NCI-H526 treated with DMSO at 0.1 percent for 48 hours (cell line): ENCODE measurements at regions not wholly inside any gene's neighbourhood (a gene's known extent, or its start where the extent isn't known, plus 50 kb on each side); places are given as distances from the start of the nearest gene placed in this dataset.

Experiments
- DNase-seq: peaks from one replicate; lab custom pipeline; 2025; lab: John Stamatoyannopoulos, UW

DNA sequence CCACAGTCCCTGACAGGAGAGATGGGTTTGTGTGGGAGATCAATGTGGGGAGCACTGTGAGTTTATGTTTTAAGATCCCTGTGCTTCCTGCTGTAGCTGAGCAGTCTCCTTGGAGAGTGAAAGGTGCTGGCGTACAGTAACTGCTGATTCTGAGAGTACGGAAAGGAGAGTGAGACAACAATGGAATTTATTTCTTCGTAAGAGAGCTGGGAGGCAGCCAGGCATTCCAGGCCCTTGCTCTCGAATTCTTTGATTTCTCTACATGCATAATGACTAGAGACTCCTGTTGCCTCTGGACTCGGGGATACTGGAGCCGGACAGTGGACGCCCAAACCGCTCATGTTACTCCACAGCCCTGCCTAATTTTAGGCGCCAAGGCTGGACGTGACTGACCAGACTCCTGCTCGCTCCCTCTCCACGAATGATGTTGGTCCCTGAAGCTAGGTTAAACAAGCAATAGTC is 131.0 kb upstream of the PHACTR1 start:
- no peak for DNase-seq

- DNase-seq: no peak
These were observed 129.7 kb upstream of the PHACTR1 start for GRCh38 chr6:12586721-12587480.

DNA sequence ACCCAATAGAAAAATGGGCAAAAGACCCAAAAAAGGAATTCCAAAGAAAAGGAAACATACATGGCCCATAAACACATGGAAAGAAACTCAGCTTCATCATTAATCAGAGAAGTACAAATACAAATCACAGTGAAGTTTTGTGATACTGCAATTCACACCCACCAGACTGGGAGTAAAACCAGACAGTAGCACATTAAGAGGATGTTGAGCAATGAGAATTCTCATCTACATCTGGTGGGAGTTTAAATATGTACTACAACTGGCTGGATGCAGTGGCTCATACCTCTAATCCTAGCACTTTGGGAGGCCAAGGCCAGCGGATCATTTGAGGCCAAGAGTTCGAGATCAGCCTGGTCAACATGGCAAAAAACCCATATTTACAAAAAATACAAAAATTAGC is 125.7 kb upstream of the PHACTR1 start:
- DNase-seq: no peak

GRCh38 chr6:12592634-12593033 is 123.9 kb upstream of the PHACTR1 start:
- no peak for DNase-seq

DNA sequence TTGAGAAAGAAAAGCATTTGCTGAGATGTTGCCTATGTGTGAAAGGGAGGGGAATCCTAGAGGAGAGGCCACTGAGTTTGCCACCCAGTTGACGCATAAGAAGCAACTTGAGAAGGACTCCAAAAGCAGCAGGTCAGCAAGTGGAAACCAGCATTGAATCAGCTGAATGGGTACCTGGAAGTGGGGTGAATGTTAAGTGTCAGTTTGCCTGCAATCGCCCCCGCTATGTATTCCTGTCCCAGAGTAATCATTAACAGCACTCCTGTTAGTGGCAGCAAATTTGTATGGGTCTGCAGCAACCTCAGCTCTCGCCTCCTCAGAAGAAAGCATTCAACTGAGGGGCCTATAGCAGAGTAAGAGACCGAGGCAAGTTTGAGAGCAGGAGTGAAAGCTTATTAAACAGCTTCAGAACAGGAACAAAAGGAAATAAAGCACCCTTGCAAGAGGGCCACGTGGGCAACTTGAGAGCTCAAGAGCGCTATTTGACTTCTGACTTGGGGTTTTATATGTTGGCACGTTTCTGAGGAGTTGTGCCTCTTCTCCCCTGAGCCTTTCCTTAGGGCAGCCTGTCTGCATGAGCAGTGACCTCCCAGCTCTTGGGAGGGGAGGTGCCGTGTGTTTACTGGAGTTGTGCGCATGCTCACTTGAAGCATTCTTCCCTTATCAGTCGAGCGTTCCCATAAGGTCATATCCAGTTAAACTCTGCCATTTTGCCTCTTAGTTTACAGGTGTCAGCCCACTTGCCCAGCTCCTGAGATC is 122.6 kb upstream of the PHACTR1 start:
- DNase-seq: no peak

GRCh38 chr6:12594530-12594893 is 122.1 kb upstream of the PHACTR1 start:
- no peak for DNase-seq

DNA sequence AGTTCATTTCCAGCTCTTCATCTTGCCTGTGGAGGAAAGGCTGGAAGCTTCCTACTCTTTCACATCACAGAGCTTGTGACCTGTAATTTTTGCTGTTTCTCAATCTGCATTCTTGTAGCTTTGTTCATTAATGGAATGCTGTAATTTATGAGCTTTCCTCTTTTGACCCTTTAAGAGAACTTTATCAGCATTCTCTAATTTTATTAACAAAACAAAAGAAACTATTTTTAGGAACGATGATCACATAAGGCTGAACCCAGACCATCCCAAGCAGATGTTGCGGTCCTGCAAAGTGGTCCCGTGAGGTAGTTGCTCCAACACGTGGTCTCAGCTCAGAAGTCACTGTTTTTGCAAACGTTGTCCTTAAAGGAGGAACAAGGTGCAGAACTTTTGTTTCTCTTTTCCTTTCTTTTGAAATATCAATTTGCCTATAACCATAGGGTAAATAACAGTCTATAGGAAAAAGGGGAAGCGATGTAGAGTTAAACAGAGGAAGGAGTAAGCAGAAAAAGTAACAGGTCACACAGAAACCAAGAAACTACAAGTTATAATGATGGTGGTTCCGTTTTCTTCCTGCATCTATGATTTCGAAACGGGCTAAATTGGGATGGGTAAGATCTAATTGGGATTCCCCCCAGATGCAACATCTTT is 121.3 kb upstream of the PHACTR1 start:
- no peak for DNase-seq

GRCh38 chr6:12596731-12597130 is 119.8 kb upstream of the PHACTR1 start:
- no peak for DNase-seq

- DNase-seq: no peak
These were observed 117.6 kb upstream of the PHACTR1 start for GRCh38 chr6:12598919-12599318.

DNA sequence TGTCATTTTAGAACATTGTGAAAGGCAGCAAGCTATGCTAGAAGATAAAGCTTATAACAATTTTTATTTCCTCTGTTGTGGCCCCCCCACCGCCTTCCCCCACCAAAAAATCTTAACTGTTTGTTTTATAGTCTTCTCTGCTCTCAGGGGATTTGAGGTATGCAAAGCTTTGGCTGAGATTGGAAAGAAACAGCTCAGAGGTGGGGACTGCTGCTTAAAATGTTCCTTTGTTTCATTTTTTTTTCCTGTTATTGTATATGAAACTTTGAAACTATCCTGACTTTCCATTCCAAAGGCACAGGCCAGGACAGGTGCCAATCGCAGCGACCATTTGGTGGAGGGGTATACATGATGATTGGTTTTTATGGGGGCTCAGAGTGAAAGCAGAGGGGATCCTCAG is 114.7 kb upstream of the PHACTR1 start:
- no peak for DNase-seq

DNA sequence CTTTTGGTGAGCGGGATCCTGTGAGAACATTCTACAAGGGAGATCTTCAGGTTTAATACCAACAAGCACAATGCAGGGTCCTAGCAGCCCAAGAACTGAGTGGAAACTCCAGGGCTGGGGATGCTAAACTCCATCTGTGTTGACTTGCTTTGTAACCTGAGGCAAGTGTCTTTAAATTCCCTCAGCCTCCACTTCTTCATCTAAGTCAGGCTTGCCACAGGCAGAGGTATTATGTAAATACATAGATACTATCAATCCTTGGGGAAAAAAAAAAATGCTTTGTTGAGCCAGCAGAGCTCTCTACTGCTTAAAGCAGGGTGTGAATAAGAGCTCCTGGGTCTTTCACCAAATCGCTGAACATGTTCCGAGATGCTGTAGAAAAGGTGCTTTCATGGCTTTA is 114.2 kb upstream of the PHACTR1 start:
- DNase-seq: peak; percentile 67

DNA sequence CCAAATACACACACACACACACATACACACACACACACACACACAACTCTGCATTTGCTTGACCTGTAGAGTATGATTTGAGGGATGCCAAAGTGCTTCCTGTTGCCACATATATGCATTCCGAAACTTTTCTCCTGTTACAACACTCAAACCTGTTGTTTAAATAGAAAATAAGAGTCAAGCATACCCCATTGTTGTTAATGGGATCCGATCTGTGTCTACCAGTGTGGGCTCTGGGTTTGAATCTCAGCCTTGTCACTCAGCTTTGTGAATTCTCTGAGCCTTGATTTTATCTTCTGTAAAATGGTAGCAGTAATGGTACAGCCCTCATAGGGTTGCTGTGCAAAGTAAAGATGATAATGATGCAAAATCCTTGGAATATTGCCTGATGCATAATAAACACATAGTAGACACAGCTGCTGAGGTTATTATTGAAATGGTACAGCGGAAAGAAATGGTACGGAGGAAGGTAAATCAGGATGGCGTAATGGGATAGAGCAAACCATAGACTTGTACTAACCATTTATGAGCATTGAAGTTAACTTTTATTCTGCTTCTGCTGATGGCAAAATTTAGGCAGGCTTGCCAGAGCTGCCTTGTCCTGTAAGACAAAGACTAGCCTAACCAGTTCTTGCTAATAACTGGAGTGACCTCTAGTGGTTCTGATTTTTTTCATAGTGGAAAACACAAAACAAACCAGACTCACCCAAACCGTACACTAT is 113.5 kb upstream of the PHACTR1 start:
- DNase-seq: peak; percentile 28

DNA sequence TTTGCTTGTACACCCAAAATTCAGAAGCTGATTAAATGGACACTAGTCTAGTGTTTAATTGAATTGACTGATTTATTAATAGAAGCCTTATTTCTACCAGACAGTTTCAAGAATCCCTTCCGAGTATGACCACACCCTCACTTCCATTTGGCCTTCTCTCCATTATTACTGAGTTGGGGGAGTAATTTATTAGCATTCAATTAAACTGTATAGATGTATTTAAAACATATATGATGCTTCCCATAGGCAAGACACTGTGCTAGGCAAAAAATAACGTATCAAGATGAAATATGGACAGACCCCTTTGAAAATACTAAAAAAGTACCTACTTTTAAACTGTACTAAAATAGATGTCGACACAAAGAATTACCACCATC is 112.9 kb upstream of the PHACTR1 start:
- DNase-seq: no peak

GRCh38 chr6:12605888-12606345 is 110.7 kb upstream of the PHACTR1 start:
- peak; percentile 60 for DNase-seq

DNA sequence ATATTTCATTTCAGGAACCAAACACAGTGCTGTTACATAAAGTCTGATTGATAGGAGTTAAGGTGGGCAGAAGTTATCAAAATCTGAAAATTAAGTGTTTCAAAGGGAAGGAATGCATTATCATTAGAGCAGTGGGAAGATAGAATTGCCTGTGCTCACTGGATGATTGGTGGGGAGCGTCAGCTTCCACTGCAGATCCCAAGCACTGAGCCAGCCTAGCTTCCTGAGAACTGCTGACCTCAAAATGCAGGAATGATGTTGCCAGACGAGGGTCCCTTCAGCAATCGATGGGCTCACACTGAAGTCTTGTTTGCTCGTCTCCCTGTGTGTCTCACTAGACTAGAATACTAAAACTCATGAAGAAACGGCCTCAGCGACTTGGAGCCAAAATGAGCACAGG is 110.0 kb upstream of the PHACTR1 start:
- no peak for DNase-seq

DNA sequence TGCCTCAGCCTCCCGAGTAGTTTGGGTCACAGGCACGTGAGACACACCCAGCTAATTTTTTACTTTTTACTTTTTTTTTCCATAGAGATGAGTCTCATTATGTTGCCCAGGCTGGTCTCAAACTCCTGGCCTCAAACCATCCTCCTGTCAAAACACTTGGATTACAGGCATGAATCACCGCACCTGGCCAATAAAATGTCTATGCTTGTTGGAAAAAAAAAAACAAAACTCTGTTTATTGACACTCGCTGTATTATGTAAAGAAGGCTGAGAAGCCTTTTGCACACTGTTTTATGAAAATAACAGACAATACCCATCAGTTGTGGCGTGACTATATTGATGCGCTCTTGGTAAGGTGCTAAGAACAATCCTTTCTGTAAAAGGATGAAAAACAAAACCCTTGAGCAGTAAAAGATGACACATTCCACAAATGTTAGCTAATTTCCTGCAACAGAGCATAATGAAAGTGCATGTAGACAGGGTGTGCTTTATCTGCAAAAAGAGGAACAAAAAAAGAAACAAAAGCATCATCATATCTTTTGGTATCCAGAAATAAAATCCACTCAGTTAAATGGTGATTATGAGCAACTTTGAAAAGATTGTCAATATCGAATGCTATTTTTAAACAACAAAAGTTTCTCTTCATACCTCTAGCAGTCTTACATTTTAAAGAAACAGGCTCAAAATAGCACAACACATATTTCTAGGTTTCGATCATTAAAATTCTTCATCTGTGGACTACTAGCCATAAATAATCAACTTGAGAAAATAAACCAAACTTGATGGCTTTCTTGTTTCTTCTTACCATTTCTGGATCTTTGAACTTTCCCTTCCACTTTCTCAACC is 108.3 kb upstream of the PHACTR1 start:
- DNase-seq: no peak

- DNase-seq: no peak
These were observed 107.7 kb upstream of the PHACTR1 start for GRCh38 chr6:12608874-12609273.

DNA sequence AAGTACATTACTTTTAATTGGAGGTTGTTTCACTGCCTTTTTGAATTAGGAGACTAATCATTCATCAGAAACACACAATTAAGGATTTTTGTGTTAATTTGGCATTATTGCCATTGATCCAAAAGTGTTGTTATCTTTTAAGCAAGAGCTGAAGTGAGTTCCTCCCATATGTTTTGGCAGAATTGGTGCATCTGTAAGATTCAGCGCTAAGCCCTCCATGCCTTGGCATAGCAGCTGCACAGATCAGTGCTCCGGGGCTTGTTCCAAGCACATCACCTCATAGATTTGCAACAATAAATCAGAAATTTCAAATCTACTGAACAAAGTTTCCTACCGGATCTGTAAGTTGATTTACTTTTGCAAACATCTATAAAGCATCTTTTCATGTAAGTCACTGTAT is 106.8 kb upstream of the PHACTR1 start:
- no peak for DNase-seq

GRCh38 chr6:12610862-12611261 is 105.7 kb upstream of the PHACTR1 start:
- no peak for DNase-seq

GRCh38 chr6:12613811-12614210 is 102.8 kb upstream of the PHACTR1 start:
- no peak for DNase-seq

GRCh38 chr6:12614456-12614855 is 102.1 kb upstream of the PHACTR1 start:
- no peak for DNase-seq
